Medulla oblongata (tissue), 1 donor: ENCODE measurements at regions not wholly inside any gene's neighbourhood (a gene's known extent, or its start where the extent isn't known, plus 50 kb on each side); places are given as distances from the start of the nearest gene placed in this dataset.

Experiments used
- DNase-seq: peaks from one replicate; pipeline ENCODE4 v3.0.0-alpha.2; 2015; ENCODE audit errors: extremely low spot score

GRCh38 chr3:70564552-70564951, 252.1 kb upstream of the MDFIC2 start:
- DNase-seq, result no peak

DNA sequence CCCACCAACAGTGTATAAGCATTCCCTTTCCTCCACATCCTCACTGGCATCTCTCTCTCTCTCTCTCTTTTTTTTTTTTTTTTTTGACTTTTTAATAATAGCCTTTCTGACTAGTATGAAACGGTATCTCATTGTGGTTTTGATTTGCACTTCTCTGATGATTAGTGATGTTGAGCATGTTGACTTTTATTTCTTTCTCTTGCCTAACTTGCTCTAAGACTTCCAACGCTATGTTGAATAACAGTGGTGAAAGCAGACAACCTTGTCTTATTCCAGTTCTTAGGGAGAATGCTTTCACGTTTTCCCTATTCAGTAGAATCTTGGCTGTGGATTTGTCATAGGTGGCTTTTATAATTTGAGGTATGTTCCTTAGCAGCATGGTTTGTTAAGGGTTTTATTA, 249.4 kb upstream of the MDFIC2 start:
- no peak for DNase-seq

DNA sequence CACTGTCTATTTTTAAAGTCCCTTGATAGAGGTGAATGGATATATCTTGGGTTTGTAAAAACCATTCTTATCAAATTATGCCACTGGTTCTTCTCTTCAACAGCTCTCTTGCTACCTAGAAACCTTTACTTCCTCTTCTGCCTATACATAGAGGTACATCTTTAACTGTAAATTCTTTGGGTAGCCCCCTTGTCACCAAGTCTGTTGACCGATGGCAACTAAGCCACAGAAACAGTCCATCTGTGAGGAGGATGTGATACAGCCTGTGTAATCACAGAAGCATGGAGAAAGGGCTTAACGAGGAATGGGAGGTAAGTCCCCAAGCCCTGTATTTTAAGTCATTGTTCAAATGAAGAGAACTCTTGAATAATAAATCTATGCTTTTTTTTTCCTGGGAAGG, 246.5 kb upstream of the MDFIC2 start:
- DNase-seq, result no peak

DNA sequence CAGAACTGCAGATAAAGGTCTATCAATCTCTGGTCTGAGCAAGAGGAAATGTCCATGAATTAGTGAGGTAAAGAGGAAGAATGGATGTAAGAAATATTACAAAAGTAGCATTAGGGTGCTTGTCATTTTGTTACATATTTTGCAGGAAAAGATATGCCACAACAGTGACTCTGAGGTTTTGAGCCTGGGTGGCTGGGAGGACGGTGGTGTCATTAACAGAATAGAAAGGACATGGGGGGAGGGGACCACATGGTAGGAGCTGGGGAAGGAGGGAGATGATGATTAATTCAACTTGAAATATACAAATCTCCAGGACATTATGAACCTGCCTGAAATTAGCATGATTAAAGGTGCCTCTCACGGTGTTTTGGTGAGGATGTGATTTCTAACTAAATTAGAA, 245.5 kb upstream of the MDFIC2 start:
- DNase-seq, result no peak

DNA sequence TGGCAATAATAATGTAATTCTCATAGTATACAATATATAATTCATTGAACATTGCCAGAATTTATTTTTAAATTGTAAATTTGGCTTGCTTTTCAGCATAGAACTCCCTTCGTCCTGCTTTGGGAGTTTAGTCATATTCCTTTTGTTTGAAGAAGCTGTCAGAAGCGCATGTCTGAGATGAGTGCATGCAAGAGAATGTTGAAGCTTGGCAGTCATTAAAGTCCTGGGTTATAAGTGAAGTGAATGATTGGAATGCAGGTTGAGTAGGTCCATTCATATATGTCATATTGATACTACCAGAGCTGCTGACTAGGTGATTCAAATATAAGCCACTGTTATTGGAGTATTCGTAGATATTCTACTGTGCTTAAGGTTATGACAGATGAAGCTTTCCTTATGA, 243.6 kb upstream of the MDFIC2 start:
- no peak for DNase-seq

- no peak for DNase-seq
These were observed 241.7 kb upstream of the MDFIC2 start for GRCh38 chr3:70554170-70554569.

GRCh38 chr3:70550723-70551319, 238.4 kb upstream of the MDFIC2 start:
- peak; percentile 56 for DNase-seq

GRCh38 chr3:70546679-70547078, 234.2 kb upstream of the MDFIC2 start:
- no peak for DNase-seq

- DNase-seq, result no peak
These were observed 231.1 kb upstream of the MDFIC2 start for GRCh38 chr3:70543493-70543892.

DNA sequence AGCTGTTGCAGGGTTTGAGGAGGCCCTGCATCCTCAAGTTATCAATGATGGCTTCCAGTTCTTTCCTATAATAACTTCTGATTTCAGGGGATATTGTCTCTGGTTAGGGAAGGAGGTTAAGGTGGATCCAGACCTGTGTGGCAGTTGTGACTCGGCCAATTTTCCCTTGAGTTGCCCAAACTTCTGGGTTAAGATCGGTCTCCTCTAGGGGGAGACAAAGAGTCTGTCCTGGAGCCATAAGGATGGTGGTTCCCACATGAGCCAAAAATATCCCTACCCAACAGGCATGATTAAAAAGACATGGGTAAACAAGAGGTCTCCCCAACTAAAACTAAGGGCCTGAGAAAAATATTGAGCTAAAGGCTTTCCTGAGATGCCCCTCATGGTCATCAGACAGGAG, 227.5 kb upstream of the MDFIC2 start:
- no peak for DNase-seq

GRCh38 chr3:70532806-70533205, 220.4 kb upstream of the MDFIC2 start:
- no peak for DNase-seq

- no peak for DNase-seq
These were observed 219.5 kb upstream of the MDFIC2 start for GRCh38 chr3:70531838-70532489.

DNA sequence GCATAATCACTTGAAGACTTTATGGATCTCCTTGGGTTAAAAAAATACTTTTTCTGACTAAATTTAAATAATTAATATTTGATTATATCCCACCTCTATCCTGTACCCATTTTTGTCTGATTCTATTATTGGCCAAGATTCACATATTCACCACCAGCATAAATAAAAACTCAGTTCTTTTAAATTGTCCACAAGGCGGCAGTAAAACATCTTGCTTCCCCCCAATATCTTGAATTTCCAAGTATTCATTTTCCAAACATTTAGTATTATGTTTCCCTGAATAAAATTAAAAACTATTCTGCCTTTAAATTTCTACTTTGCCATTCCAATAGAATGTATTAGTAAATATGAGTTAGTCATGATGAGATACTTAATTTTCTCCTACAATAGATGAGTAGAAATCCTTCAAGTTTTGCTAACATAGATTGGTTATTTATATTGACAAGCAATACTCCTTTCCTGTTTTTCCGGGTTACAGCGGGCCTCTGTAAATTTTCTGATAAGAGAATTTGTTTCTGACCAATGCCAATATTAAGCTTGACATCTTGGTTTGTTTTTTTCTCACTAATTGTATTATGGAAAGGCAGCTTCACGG, 218.7 kb upstream of the MDFIC2 start:
- peak; percentile 54 for DNase-seq

GRCh38 chr3:70530626-70531025, 218.2 kb upstream of the MDFIC2 start:
- no peak for DNase-seq

DNA sequence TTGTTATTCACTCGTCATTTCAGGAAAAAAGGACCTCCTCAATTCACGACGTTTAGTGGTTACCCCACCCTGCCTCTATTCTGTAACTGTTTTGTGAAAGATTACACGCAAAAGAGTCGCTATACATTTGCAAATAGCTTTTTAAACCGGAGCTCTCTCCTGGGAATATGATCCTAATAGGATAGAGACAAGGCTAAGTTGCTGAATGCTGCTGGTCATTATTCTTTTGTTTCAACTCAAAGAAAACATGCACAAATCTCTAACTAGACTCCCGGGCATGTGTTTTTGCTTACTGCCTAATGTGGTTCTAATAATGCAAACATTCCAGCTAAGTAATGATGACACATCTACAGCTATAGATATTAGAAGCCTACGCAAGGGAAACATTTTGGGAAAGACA, 214.6 kb upstream of the MDFIC2 start:
- DNase-seq, result no peak

- DNase-seq, result no peak
These were observed 207.6 kb upstream of the MDFIC2 start for GRCh38 chr3:70519913-70520659.

DNA sequence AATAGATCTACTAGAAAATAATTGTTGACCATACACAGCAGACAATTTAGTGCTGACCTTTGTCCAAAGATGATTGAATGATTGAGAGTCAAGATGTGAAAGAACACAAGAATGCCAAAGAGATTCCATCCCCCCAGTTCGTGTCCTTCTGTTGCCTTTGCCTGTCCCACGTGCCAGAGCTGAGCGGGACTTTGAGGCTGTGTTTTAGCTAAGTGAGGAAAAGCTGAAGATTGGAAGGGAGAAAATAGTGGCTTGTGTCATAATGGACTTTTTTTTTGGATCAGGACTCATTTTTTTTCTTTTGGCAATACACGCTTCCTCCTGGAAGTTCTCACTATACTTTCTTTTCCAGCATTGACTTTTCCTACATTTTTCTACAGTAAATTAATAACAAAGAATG, 206.6 kb upstream of the MDFIC2 start:
- no peak for DNase-seq

- DNase-seq, result no peak
These were observed 205.9 kb upstream of the MDFIC2 start for GRCh38 chr3:70518356-70518755.

GRCh38 chr3:70517124-70517890, 204.9 kb upstream of the MDFIC2 start:
- no peak for DNase-seq

GRCh38 chr3:70516076-70516475, 203.6 kb upstream of the MDFIC2 start:
- DNase-seq, result no peak

DNA sequence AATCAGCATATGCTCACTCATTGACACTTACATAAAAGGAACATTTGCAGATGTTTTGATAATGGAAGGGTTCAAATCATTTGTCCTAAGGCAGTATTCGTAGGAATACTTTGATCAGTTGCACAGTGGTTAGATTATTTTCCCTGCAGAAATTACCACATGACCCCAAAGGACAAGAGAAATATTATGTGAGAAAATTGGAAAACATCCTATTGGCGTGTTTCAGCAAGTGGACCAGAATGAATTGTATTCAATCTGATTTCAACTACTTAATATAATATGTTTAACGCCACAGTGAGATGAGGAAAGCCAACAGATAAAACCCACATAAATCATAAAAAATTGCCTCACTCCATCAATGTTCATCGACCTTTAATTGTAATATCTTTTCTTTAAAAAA, 195.0 kb upstream of the MDFIC2 start:
- no peak for DNase-seq

GRCh38 chr3:70506775-70507174, 194.3 kb upstream of the MDFIC2 start:
- no peak for DNase-seq
